HAP-1 (cell line): ENCODE measurements at regions not wholly inside any gene's neighbourhood (a gene's known extent, or its start where the extent isn't known, plus 50 kb on each side); places are given as distances from the start of the nearest gene placed in this dataset.

ENCODE experiments used
- DNase-seq, 2 experiments: peaks; one replicate each; pipeline ENCODE4 v3.0.0-alpha.2; 2016 to 2020; ENCODE audit warnings: low spot score in 2 of 2
- H3K27me3 ChIP-seq: fragments of 250-450 bp; sonication (Bioruptor Pico); 2 replicates; pipeline ENCODE4 v1.5.1; 2020; ENCODE audit warnings: low read depth, mild to moderate bottlenecking, moderate library complexity
- H3K36me3 ChIP-seq: fragments of 250-450 bp; sonication (Bioruptor Pico); replicated peaks from 2 replicates; pipeline ENCODE4 v1.5.1; 2020; ENCODE audit warnings: mild to moderate bottlenecking
- H3K4me1 ChIP-seq: fragments of 250-450 bp; sonication (Bioruptor Pico); 2 replicates; pipeline ENCODE4 v1.5.1; 2020; ENCODE audit warnings: mild to moderate bottlenecking
- H3K4me3 ChIP-seq: fragments of 250-450 bp; sonication (Bioruptor Pico); 2 replicates; pipeline ENCODE4 v1.5.1; 2020; ENCODE audit warnings: mild to moderate bottlenecking, moderate library complexity
- H3K9me3 ChIP-seq: fragments of 250-450 bp; sonication (Bioruptor Pico); 2 replicates; pipeline ENCODE4 v1.5.1; 2020; ENCODE audit warnings: mild to moderate bottlenecking, moderate library complexity
- in situ Hi-C: fragments of 300-500 bp; cut with MboI; formaldehyde crosslinking; loops from 3 replicates; pipeline ENCODE4 v1.14.3; 2020; ENCODE audit warnings: low sequenced_read_pairs, inconsistent platforms, mixed read lengths

DNA sequence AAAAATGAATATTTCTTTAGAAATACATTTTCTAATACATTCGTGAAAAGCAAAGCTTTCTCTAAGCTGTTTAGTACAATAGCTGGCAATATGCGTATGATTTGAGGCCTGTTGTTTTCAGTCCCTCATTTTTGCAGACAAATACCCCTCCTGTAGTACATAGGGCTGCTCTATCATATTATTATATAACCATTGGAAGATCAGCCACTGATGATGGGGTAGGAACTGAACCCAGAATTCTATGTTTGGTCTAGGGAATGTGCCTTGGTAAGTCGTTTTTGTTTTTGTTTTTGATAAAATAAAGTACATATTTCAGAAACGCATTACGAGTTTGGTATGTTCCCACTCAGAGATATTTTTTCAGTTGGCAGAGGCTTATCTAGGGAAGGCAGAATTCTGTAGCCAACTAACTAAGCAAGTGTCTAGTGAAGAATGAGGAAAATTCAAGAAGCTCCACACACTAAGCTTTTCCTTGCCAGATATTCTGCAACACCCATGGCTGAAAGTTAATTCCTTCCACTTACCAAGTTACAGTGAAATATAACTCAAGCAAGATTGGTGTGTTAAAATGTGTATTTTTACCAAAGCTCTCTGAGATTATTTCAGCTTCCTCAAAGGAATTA, 656.9 kb upstream of the MIR17HG start:
- no peaks in the 10 kb centered on the region for H3K27me3 ChIP-seq
- H3K4me3 ChIP-seq = no peak overlapping the region
- in situ Hi-C loops = no loop called here
- no peaks in the 10 kb centered on the region for H3K4me1 ChIP-seq
- H3K36me3 ChIP-seq = no peaks in the 10 kb centered on the region
- H3K9me3 ChIP-seq = no peaks in the 10 kb centered on the region
- DNase-seq = no peak

DNA sequence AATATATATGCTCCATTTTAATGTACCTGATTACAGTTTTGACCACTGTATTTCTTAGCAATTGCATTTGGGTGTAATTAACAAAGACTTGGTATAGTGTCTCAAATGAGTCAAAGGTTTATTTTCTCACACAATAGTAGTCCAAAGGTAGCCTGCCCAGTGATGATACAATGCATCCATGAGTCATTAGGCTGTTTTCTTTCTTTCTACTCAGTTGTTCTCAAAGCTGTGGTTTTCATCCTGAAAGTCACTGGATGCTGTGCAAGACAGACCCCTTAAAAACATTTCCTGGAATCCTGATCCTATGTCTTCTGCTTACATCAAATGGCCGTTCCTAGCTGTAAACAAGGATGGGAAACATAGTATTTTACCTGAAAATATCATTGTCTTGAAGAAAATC, 651.2 kb upstream of the MIR17HG start:
- Histone ChIP-seq H3K4me3 (no peak overlapping the region), H3K4me1 (no peaks in the 10 kb centered on the region), H3K27me3 (no peaks in the 10 kb centered on the region), H3K9me3 (no peaks in the 10 kb centered on the region), H3K36me3 (no peaks in the 10 kb centered on the region)
- in situ Hi-C loops = no loop called here
- DNase-seq = no peak

DNA sequence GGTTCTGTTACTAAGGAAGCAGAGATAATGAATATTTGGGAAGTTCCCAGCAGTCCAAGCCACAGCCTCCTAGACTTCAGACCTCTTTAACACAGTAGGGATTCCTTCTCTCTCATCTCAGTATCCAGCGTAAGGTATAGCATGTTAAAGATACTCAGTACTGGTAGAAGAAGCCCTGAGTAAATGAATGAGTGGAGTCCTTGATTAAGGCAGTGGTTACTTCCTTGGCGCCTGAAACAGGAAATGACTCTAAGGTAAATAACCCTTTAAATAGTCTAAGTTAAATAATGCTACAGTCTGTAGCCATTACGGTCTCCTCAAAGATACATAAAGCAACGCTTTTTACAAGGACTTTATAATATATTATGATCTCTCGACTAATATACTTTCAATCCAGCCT, 650.8 kb upstream of the MIR17HG start:
- no peaks in the 10 kb centered on the region for H3K4me1 ChIP-seq
- H3K36me3 ChIP-seq = no peaks in the 10 kb centered on the region
- DNase-seq = no peak

DNA sequence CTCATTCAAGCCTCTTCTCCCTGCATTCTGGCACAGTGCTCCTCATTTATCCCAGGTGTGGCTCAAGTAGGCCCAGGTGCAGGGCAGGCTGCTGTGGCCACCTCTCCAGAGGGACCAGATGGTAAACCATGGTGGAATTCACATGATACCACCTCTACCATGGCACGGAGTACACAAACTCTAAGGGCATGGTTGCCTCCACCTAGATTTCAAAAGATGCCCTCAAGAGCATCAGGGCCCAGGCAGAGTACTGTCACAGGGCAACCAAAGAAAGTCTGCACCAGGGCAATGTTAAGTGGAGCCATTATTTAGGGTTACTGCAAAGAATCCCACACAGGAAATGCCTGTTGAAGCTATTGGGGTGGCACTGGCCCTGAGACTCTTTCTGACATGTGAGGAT, 647.1 kb upstream of the MIR17HG start:
- H3K4me1 ChIP-seq = no peaks in the 10 kb centered on the region
- no peaks in the 10 kb centered on the region for H3K9me3 ChIP-seq
- H3K36me3 ChIP-seq = no peaks in the 10 kb centered on the region
- no peak overlapping the region for H3K4me3 ChIP-seq
- no peaks in the 10 kb centered on the region for H3K27me3 ChIP-seq
- in situ Hi-C loops = no loop called here
- no peak for DNase-seq

More for the DNA sequence above, 650.8 kb upstream of the MIR17HG start:
- no peaks in the 10 kb centered on the region for H3K9me3 ChIP-seq
- H3K4me3 ChIP-seq = no peak overlapping the region
- in situ Hi-C loops = no loop called here
- no peaks in the 10 kb centered on the region for H3K27me3 ChIP-seq

DNA sequence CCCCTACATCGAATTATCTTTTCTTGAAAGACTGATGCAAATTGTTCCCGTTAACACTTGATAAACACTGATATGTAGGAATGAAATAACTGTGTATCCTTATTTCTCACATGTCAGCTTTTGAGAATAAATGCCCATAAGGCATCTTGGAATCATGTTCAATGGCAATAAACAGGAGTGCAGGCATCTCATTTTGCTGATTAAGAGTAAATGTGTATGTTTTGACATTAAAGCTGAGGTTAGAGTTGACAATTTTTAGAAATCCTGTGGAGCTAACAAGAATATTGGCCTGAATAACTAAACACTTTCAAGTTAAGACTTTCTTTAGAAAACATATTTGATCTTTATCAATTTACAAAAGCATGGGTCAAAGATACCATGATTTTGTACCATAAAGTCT, 646.2 kb upstream of the MIR17HG start:
- no peaks in the 10 kb centered on the region for H3K36me3 ChIP-seq
- no peak for DNase-seq
- no peaks in the 10 kb centered on the region for H3K4me1 ChIP-seq
- no peak overlapping the region for H3K4me3 ChIP-seq
- H3K9me3 ChIP-seq = no peaks in the 10 kb centered on the region
- in situ Hi-C loops = no loop called here
- no peaks in the 10 kb centered on the region for H3K27me3 ChIP-seq

DNA sequence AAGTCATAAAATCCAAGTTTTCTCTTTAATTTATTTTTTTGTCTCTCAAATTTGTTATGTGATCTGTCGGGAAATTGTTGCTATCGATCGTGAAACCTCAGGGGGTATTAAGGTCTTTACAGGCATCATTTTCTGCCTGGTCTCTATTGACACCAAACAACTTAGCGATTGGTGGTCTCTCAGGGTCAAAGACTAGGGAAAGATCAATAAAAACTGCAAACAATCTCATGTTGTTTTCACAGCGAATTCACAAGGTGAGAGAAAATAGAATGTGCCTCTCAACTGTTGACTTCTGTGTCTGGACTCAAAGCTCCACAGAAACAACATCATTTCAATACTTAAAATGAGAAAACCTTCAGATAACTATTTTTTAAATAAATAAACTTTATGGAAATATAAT, 645.4 kb upstream of the MIR17HG start:
- Histone ChIP-seq H3K36me3 (no peaks in the 10 kb centered on the region), H3K9me3 (no peaks in the 10 kb centered on the region), H3K4me3 (no peak overlapping the region), H3K4me1 (no peaks in the 10 kb centered on the region), H3K27me3 (no peaks in the 10 kb centered on the region)
- DNase-seq = no peak
- in situ Hi-C loops = no loop called here

DNA sequence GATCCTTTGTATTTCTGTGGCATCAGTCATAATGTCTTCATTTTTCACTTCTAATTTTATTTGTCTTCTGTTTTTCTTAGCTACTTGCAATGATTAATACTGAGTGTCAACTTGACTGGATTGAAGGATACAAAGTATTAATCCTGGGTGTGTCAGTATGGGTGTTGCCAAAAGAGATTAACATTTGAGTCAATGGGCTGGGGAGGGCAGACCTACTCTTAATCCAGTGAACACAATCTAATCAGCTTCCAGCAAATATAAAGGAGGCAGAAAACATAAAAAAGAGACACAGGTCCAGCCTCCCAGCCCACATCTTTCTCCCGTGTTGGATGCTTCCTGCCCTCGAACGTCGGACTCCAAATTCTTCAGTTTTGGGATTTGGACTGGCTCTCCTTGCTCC, 640.9 kb upstream of the MIR17HG start:
- no peak for DNase-seq
- in situ Hi-C loops = no loop called here

DNA sequence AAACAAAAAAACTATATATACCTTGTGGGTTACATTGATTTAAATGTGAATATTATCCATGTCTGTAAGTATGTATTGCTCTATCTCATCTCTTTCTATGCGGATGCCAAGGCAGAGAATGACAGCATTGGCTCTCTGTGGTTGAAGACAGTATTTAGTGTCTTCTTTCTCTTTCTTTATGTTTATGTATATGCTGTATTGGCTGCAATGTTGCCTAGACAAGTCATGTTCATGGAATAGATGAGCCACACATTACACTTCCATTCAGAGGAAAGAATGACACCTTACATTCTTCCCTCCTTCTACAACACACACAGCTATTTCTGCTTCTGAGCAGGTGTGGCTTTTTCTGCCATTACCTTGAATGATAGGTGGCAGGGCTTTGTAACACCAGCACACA, 639.4 kb upstream of the MIR17HG start:
- H3K36me3 ChIP-seq = no peaks in the 10 kb centered on the region
- no peaks in the 10 kb centered on the region for H3K9me3 ChIP-seq
- no peak for DNase-seq
- H3K4me1 ChIP-seq = no peaks in the 10 kb centered on the region
- H3K27me3 ChIP-seq = no peaks in the 10 kb centered on the region
- in situ Hi-C loops = no loop called here
- no peak overlapping the region for H3K4me3 ChIP-seq

More for the DNA sequence above, 640.9 kb upstream of the MIR17HG start:
- Histone ChIP-seq H3K36me3 (no peaks in the 10 kb centered on the region), H3K9me3 (no peaks in the 10 kb centered on the region), H3K4me1 (no peaks in the 10 kb centered on the region), H3K4me3 (no peak overlapping the region), H3K27me3 (no peaks in the 10 kb centered on the region)

DNA sequence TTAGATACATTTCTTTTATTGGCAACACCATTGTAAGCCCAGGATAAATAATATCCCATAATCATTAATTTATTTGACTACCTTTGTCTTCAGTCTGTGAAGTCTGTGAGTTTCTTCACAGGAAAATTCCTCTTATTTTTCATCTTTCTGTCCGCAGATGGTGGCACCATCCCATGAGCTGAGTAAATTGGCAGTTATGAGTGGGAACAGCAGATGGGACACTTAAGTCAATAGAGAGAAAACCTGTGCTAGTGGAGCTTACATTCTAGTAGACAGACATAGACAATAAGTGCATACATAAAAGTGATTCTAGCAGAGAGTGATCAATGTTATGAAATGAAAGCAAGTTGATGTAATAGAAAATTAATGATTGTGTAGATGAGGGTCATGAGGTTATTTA, 638.2 kb upstream of the MIR17HG start:
- in situ Hi-C loops = no loop called here
- DNase-seq = no peak
- Histone ChIP-seq H3K4me3 (no peak overlapping the region), H3K27me3 (no peaks in the 10 kb centered on the region), H3K4me1 (no peaks in the 10 kb centered on the region), H3K36me3 (no peaks in the 10 kb centered on the region), H3K9me3 (no peaks in the 10 kb centered on the region)

DNA sequence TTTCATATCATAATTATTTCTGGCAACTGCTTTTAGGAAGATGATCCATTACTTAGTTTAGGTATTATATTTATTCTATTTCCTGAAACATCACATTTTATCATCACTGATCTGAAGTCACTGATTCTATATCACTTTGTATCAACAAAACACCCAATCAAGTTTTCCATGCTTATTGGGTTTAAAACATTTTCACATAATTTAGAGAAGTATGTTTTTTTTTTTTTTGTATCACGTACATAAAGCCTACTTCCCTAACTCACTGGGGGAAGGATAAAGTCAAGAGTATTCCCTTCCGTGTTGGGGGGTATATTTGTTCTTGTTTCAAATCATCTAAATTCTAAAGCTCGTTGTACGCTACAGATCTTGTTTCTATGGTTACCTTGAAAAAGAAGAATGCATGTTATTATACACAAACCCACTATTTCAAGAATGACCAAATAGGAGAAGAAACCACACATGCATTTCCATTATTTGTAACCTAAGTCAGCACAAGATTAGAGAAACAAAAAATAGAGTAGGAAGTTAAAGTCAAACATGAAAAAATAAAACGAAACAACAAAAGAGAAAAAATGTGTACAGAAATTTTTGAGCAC, 637.2 kb upstream of the MIR17HG start:
- in situ Hi-C loops = no loop called here

DNA sequence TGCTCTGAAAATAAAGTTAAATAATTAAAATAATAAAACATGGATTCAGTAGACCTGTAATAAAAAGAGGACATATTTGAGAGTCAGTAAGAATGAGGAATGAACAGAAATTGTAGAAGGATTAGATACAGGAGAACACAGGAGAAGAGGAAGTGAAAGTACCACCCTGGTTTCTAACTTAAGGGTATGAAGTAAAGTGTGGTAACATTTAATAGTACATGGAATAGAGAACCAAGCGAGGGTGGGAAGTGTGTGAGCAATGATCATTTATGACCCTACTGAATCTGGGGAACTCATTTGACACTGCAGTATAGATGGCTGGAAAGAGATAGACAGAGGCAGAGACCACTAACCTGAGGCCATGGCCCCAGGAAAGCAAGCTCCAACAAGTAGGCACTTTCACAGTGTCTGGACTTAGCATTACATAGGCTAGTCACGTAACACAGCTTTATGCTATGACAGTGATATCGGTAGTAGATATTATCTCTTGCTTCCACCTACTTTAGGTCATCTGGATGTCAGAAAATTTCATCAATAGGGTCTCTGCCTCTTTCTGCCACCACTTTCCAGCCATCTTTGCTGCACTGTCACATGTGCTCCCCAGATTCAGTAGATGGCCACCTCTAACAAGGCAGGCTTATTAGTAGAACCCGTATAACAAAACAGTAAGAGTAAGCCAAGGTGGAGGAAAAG, 633.9 kb upstream of the MIR17HG start:
- H3K4me1 ChIP-seq = no peaks in the 10 kb centered on the region
- DNase-seq = no peak
- H3K9me3 ChIP-seq = no peaks in the 10 kb centered on the region
- H3K4me3 ChIP-seq = no peak overlapping the region
- H3K36me3 ChIP-seq = no peaks in the 10 kb centered on the region
- in situ Hi-C loops = no loop called here
- no peaks in the 10 kb centered on the region for H3K27me3 ChIP-seq

More for the DNA sequence above, 637.2 kb upstream of the MIR17HG start:
- H3K4me1 ChIP-seq = no peaks in the 10 kb centered on the region
- H3K9me3 ChIP-seq = no peaks in the 10 kb centered on the region
- no peaks in the 10 kb centered on the region for H3K27me3 ChIP-seq
- H3K4me3 ChIP-seq = no peak overlapping the region
- no peaks in the 10 kb centered on the region for H3K36me3 ChIP-seq
- no peak for DNase-seq

DNA sequence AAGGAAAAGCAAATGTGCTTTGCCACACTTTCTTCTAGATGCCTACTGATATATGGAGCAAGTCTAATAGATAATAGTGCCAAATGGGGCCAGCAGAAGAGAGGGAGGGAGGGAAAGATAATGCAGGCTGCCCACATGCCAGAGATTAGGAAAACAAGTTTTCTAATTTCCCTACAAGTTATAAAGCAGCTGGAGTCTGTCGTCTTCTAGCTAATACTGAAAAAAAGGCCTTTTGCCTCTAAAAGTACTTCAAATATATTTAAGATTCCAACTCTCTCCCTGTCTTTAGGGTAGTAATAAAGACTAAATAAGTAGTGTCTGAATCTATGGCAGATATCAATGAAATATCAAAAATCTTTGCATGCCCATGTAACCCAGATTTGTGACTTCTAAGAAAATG, 632.0 kb upstream of the MIR17HG start:
- Histone ChIP-seq H3K4me1 (no peaks in the 10 kb centered on the region), H3K27me3 (no peaks in the 10 kb centered on the region), H3K36me3 (no peaks in the 10 kb centered on the region), H3K4me3 (no peak overlapping the region), H3K9me3 (no peaks in the 10 kb centered on the region)
- in situ Hi-C loops = no loop called here
- no peak for DNase-seq

DNA sequence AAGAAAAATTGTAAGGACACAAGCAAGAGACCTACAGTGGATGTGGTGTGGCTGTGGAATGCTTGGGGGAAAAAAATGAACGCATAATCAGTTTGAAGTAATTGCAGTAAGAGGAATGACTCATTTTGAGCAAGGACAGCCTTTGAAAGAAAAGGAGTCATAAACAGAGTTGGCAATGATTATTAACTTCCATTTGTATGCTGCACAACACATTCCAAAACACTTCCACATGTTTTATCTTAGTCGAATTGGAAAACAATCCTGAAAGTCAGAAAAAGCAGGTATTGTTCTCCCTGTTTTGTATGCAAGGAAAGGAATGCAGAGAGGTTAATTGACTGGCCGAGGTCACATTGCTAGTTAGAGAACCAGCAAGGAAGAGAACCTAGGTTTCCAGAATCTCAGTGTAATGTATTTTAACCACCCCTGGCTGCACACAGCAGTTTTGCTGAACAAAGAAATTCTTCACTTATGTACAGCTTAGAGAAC, 630.0 kb upstream of the MIR17HG start:
- no peaks in the 10 kb centered on the region for H3K4me1 ChIP-seq
- no peaks in the 10 kb centered on the region for H3K27me3 ChIP-seq
- no peak overlapping the region for H3K4me3 ChIP-seq
- no peaks in the 10 kb centered on the region for H3K9me3 ChIP-seq
- no peaks in the 10 kb centered on the region for H3K36me3 ChIP-seq
- in situ Hi-C loops = no loop called here
- DNase-seq = no peak

DNA sequence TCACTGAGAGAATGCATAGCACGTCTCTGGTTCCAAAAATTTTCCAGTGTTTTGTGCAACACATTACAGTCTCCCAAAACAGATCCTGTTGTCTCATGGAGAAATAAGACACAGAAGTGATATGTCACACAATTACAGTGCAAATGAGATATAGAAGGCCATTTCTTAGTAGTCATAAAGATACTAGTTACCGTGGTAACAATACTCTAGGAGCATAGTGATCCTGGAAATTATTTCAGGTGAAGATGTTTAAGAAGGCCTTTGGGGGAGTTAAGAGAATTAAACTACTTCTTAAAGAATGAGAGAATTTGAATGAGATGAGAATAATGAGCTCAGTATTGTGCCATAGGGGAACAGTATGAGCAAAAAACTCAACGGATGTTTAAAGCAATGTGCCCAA, 628.0 kb upstream of the MIR17HG start:
- no peak for DNase-seq
- no peak overlapping the region for H3K4me3 ChIP-seq
- no peaks in the 10 kb centered on the region for H3K36me3 ChIP-seq
- in situ Hi-C loops = no loop called here
- H3K4me1 ChIP-seq = no peaks in the 10 kb centered on the region
- H3K9me3 ChIP-seq = no peaks in the 10 kb centered on the region
- no peaks in the 10 kb centered on the region for H3K27me3 ChIP-seq
